IMR-90 (cell line): ENCODE measurements at regions not wholly inside any gene's neighbourhood (a gene's known extent, or its start where the extent isn't known, plus 50 kb on each side); places are given as distances from the start of the nearest gene placed in this dataset.

ENCODE experiments used
- ATAC-seq: fragments of 200-7000 bp; cut with Tn5 transposase; 2 replicates; pipeline ENCODE4 v1.9.1; 2020; ENCODE audit warnings: low read depth, mild to moderate bottlenecking, moderate library complexity
- BruUV-seq: library from RNA; stranded (reverse); fragments of 400-500 nt; replicated peaks from 2 replicates; lab custom pipeline; 2021; lab: Mats Ljungman, UMichigan
- CTCF ChIA-PET: fragments of 300-600 bp; formaldehyde crosslinking; extraction: SDS; loops from one replicate; lab custom pipeline; 2021; ENCODE audit warnings: antibody characterized with exemption; lab: Yijun Ruan, JAX
- POLR2A ChIA-PET: fragments of 300-600 bp; sonication (Branson Sonifier 250); formaldehyde crosslinking; loops from one replicate; lab custom pipeline; 2022; ENCODE audit warnings: antibody characterized with exemption; ENCODE audit not compliant: unreplicated experiment; lab: Charles Lee
- DNase-seq: peaks from one replicate; pipeline ENCODE4 v3.0.0; 2013
- H2AFZ ChIP-seq: replicated peaks from 2 replicates; pipeline ENCODE3; 2013; ENCODE audit warnings: low read length, mild to moderate bottlenecking; ENCODE audit not compliant: poor library complexity
- H2AK5ac ChIP-seq: 2 replicates; pipeline ENCODE4 v1.6.1; 2013; ENCODE audit warnings: low read depth, low read length, inconsistent platforms
- H2AK9ac ChIP-seq: replicated peaks from 2 replicates; pipeline ENCODE3; 2013; ENCODE audit warnings: mild to moderate bottlenecking, low read depth, low read length, moderate library complexity; ENCODE audit not compliant: poor library complexity
- H2BK120ac ChIP-seq: 2 replicates; pipeline ENCODE4 v1.6.1; 2013; ENCODE audit warnings: low read depth, low read length, inconsistent platforms
- H2BK15ac ChIP-seq: 3 replicates; pipeline ENCODE4 v1.6.1; 2013; ENCODE audit warnings: low read depth, low read length, inconsistent platforms
- H2BK20ac ChIP-seq: 2 replicates; pipeline ENCODE4 v1.6.1; 2013; ENCODE audit warnings: low read depth, mild to moderate bottlenecking, inconsistent platforms, low read length, moderate library complexity
- H2BK5ac ChIP-seq: 2 replicates; pipeline ENCODE4 v1.6.1; 2013; ENCODE audit warnings: mild to moderate bottlenecking, low read depth, low read length, inconsistent platforms; ENCODE audit not compliant: poor library complexity, severe bottlenecking
- H3K14ac ChIP-seq: replicated peaks from 2 replicates; pipeline ENCODE4 v1.6.1; 2013; ENCODE audit warnings: low read depth, low read length, inconsistent platforms
- H3K18ac ChIP-seq: 2 replicates; pipeline ENCODE4 v1.6.1; 2013; ENCODE audit warnings: low read depth, low read length, control low read depth
- H3K23ac ChIP-seq: 2 replicates; pipeline ENCODE4 v1.6.1; 2013; ENCODE audit warnings: low read depth, low read length, inconsistent platforms
- H3K27ac ChIP-seq: 2 replicates; pipeline ENCODE4 v1.5.1; 2013; ENCODE audit warnings: mild to moderate bottlenecking, control low read depth, low read length; ENCODE audit not compliant: insufficient read depth
- H3K27me3 ChIP-seq: 2 replicates; pipeline ENCODE4 v1.6.1; 2013; ENCODE audit warnings: low read length; ENCODE audit not compliant: control insufficient read depth, insufficient read depth
- H3K36me3 ChIP-seq: 2 replicates; pipeline ENCODE4 v1.6.1; 2013; ENCODE audit warnings: low read length, mixed read lengths; ENCODE audit not compliant: control insufficient read depth, insufficient read depth
- H3K4ac ChIP-seq: 2 replicates; pipeline ENCODE4 v1.6.1; 2013; ENCODE audit warnings: low read depth, low read length, inconsistent platforms
- H3K4me1 ChIP-seq: 2 replicates; pipeline ENCODE4 v1.6.1; 2013; ENCODE audit warnings: low read length, mixed read lengths; ENCODE audit not compliant: control insufficient read depth, insufficient read depth
- H3K4me2 ChIP-seq: 2 replicates; pipeline ENCODE4 v1.6.1; 2013; ENCODE audit warnings: low read depth, mild to moderate bottlenecking, control low read depth, low read length, moderate library complexity
- H3K4me3 ChIP-seq: 2 replicates; pipeline ENCODE4 v1.5.1; 2013; ENCODE audit warnings: low read depth, mild to moderate bottlenecking, control low read depth, low read length, moderate library complexity; ENCODE audit not compliant: insufficient read depth
- H3K56ac ChIP-seq: 2 replicates; pipeline ENCODE4 v1.6.1; 2013; ENCODE audit warnings: low read length, inconsistent platforms; ENCODE audit not compliant: insufficient read depth; ENCODE audit errors: extremely low read depth
- H3K79me1 ChIP-seq, 2 experiments: 2 replicates each; pipeline ENCODE4 v1.6.1; 2013; ENCODE audit warnings: low read length in 2 of 2, inconsistent platforms in 1 of 2, low read depth in 1 of 2
- H3K9ac ChIP-seq: 2 replicates; pipeline ENCODE4 v1.6.1; 2013; ENCODE audit warnings: low read depth, low read length, control low read depth
- H3K9me1 ChIP-seq: 2 replicates; pipeline ENCODE4 v1.6.1; 2013; ENCODE audit warnings: low read length, inconsistent platforms; ENCODE audit not compliant: insufficient read depth
- H3K9me3 ChIP-seq: 2 replicates; pipeline ENCODE4 v1.6.1; 2013; ENCODE audit warnings: low read length; ENCODE audit not compliant: control insufficient read depth, insufficient read depth
- H4K20me1 ChIP-seq: 2 replicates; pipeline ENCODE4 v1.6.1; 2013; ENCODE audit warnings: low read length, inconsistent platforms; ENCODE audit not compliant: insufficient read depth
- H4K5ac ChIP-seq: 2 replicates; pipeline ENCODE4 v1.6.1; 2013; ENCODE audit warnings: mild to moderate bottlenecking, low read depth, low read length, control low read depth
- H4K8ac ChIP-seq, 2 experiments: 2 replicates each; pipeline ENCODE4 v1.6.1; 2013; ENCODE audit warnings: low read depth in 2 of 2, low read length in 2 of 2, control low read depth in 1 of 2, inconsistent platforms in 1 of 2
- H4K91ac ChIP-seq: 2 replicates; pipeline ENCODE4 v1.6.1; 2013; ENCODE audit warnings: low read depth, low read length, inconsistent platforms; ENCODE audit not compliant: insufficient read depth
- CEBPB ChIP-seq: IDR thresholded peaks from 2 replicates; pipeline ENCODE4 v1.6.1; 2012; ENCODE audit warnings: low read depth, low read length, improper control_type of control experiment
- FOS ChIP-seq: fragments of 150-350 bp; IDR thresholded peaks from 2 replicates; pipeline ENCODE4 v1.6.1; 2016; ENCODE audit warnings: low read depth, low read length
- MAZ ChIP-seq: IDR thresholded peaks from 2 replicates; pipeline ENCODE4 v1.6.1; 2012; ENCODE audit warnings: low read depth, mild to moderate bottlenecking, low read length, improper control_type of control experiment, moderate library complexity, borderline replicate concordance
- MXI1 ChIP-seq: IDR thresholded peaks from 2 replicates; pipeline ENCODE4 v1.6.1; 2012; ENCODE audit warnings: low read depth, mild to moderate bottlenecking, low read length, moderate library complexity, borderline replicate concordance
- NFE2L2 ChIP-seq: fragments of 150-350 bp; IDR thresholded peaks from 2 replicates; pipeline ENCODE4 v1.6.1; 2016; ENCODE audit warnings: low read depth, mild to moderate bottlenecking, low read length
- RAD21 ChIP-seq: IDR thresholded peaks from 2 replicates; pipeline ENCODE4 v1.6.1; 2012; ENCODE audit warnings: low read length, improper control_type of control experiment
- RCOR1 ChIP-seq: IDR thresholded peaks from 2 replicates; pipeline ENCODE4 v1.6.1; 2012; ENCODE audit warnings: mild to moderate bottlenecking, low read length, improper control_type of control experiment; ENCODE audit not compliant: insufficient replicate concordance
- SMC3 ChIP-seq: fragments of 150-350 bp; IDR thresholded peaks from 2 replicates; pipeline ENCODE4 v1.6.1; 2016; ENCODE audit warnings: low read depth, mild to moderate bottlenecking, antibody characterized with exemption, low read length, moderate library complexity
- WGBS, 2 experiments: methylation state at CpG; one replicate each; pipeline versions ENCODE4 v1.1.5 to v1.1.7; 2013; ENCODE audit warnings: missing lambda C conversion rate in 2 of 2; ENCODE audit not compliant: insufficient read length in 1 of 2; ENCODE audit errors: extremely low coverage in 2 of 2; 5-methylcytosine and 5-hydroxymethylcytosine counted together
- dilution Hi-C: fragments of 300-500 bp; cut with HindIII; formaldehyde crosslinking; loops from one replicate; pipeline ENCODE4 v1.14.3; 2018; ENCODE audit warnings: low sequenced_read_pairs; ENCODE audit not compliant: unreplicated experiment
- in situ Hi-C: fragments of 300-500 bp; cut with MboI; formaldehyde crosslinking; loops from 3 replicates; pipeline ENCODE4 v1.14.3; 2019; ENCODE audit warnings: low sequenced_read_pairs, inconsistent platforms, mixed read lengths
- intact Hi-C: fragments of 100-400 bp; cut with micrococcal nuclease; formaldehyde crosslinking; loops from 2 replicates; pipeline ENCODE4 v1.10.0; 2022
- TF ChIP-seq, protein P1 (sequence below): conservative IDR thresholded peaks from 2 replicates; pipeline ENCODE4 v1.5.1; 2012; ENCODE audit warnings: mild to moderate bottlenecking, low read depth, low read length, improper control_type of control experiment
- TF ChIP-seq, protein P2 (sequence below): fragments of 150-350 bp; IDR thresholded peaks from 2 replicates; pipeline ENCODE4 v1.6.1; 2017; ENCODE audit warnings: mild to moderate bottlenecking, antibody characterized with exemption, low read length, low read depth

DNA sequence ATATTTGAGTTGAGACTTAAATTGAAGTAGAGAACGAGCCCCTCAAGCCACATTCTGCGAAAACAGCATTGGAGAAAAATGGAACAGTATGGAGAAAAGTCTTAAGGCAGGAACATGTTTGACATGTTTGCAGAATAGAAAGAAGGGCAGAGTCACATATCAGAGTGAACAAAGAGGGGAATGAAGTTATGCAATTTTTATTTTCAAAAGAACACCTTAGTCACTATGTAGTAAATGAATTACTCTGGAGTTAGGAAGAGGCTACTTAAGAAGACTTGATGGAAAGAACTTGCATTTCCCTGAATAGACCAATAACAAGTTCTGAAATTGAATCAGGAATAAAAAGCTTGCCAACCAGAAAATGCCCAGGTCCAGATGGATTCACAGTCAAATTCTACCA lies 391.4 kb upstream of the CDH19 start:
- Histone ChIP-seq H2BK120ac (no peak overlapping the region), H4K8ac (no peak overlapping the region), H3K9me3 (0 out of 2 replicates have a peak, but pooled peaks cover 2% of the 10 kb centered on the region), H3K27me3 (no peaks in the 10 kb centered on the region), H2BK20ac (no peak overlapping the region), H3K9me1 (no peaks in the 10 kb centered on the region), H4K20me1 (no peaks in the 10 kb centered on the region), H3K4me2 (no peak overlapping the region), H3K14ac (no peak overlapping the region), H3K4me3 (no peak overlapping the region), H3K4ac (no peak overlapping the region), H2AFZ (no peak overlapping the region), H4K91ac (no peak overlapping the region), H2BK5ac (no peak overlapping the region), H3K23ac (no peak overlapping the region), H3K4me1 (no peaks in the 10 kb centered on the region), H3K79me1 (no peaks in the 10 kb centered on the region), H2AK9ac (no peak overlapping the region), H4K5ac (no peak overlapping the region), H3K18ac (no peak overlapping the region), H3K9ac (no peak overlapping the region), H2BK15ac (no peak overlapping the region), H3K27ac (no peak overlapping the region), H2AK5ac (no peak overlapping the region), H3K56ac (no peak overlapping the region), H3K36me3 (no peaks in the 10 kb centered on the region)
- POLR2A ChIA-PET = no interaction called here
- intact Hi-C loops = no loop called here
- CTCF ChIA-PET = no interaction called here
- ATAC-seq = no peak
- dilution Hi-C loops = no loop called here
- BruUV-seq = no TSS peak
- TF ChIP-seq RAD21 (no peak), FOS (no peak), RCOR1 (no peak), SMC3 (no peak), CEBPB (no peak), MXI1 (no peak), MAZ (no peak), NFE2L2 (no peak)
- TF ChIP-seq, protein P1, sequence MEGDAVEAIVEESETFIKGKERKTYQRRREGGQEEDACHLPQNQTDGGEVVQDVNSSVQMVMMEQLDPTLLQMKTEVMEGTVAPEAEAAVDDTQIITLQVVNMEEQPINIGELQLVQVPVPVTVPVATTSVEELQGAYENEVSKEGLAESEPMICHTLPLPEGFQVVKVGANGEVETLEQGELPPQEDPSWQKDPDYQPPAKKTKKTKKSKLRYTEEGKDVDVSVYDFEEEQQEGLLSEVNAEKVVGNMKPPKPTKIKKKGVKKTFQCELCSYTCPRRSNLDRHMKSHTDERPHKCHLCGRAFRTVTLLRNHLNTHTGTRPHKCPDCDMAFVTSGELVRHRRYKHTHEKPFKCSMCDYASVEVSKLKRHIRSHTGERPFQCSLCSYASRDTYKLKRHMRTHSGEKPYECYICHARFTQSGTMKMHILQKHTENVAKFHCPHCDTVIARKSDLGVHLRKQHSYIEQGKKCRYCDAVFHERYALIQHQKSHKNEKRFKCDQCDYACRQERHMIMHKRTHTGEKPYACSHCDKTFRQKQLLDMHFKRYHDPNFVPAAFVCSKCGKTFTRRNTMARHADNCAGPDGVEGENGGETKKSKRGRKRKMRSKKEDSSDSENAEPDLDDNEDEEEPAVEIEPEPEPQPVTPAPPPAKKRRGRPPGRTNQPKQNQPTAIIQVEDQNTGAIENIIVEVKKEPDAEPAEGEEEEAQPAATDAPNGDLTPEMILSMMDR = no peak
- TF ChIP-seq, protein P2, sequence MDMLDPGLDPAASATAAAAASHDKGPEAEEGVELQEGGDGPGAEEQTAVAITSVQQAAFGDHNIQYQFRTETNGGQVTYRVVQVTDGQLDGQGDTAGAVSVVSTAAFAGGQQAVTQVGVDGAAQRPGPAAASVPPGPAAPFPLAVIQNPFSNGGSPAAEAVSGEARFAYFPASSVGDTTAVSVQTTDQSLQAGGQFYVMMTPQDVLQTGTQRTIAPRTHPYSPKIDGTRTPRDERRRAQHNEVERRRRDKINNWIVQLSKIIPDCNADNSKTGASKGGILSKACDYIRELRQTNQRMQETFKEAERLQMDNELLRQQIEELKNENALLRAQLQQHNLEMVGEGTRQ = no peak
- no CpG with 5 or more reads among the region's 2 CpGs for WGBS, 2 experiments
- DNase-seq = no peak
- in situ Hi-C loops = no loop called here
